ENCODE measurements at regions not wholly inside any gene's neighbourhood (a gene's known extent, or its start where the extent isn't known, plus 50 kb on each side); places are given as distances from the start of the nearest gene placed in this dataset.

GRCh38 chr2:41886757-41887156 is 161.1 kb upstream of the PKDCC start:
- TF ChIP-seq CTCF (IDR thresholded peaks at IDR 0.05; ENCODE audit: low read depth, low read length) (no peak), EZH2phosphoT487 (IDR thresholded peaks at IDR 0.05; ENCODE audit: low read depth) (no peak)
